Fibroblast of mammary gland (primary cell): ENCODE measurements at regions not wholly inside any gene's neighbourhood (a gene's known extent, or its start where the extent isn't known, plus 50 kb on each side); places are given as distances from the start of the nearest gene placed in this dataset.

Source experiments
- DNase-seq: peaks from one replicate; pipeline ENCODE4 v3.0.0-alpha.2; 2010; ENCODE audit warnings: low read depth
- H3K4me3 ChIP-seq: 2 replicates; pipeline ENCODE4 v1.5.1; 2011; ENCODE audit warnings: low read depth, mild to moderate bottlenecking, low read length, moderate library complexity; ENCODE audit not compliant: control insufficient read depth
- TF ChIP-seq, protein P1 (sequence below): conservative IDR thresholded peaks from 2 replicates; pipeline ENCODE4 v1.5.1; 2011; ENCODE audit warnings: low read depth, low read length, inconsistent platforms; ENCODE audit not compliant: control insufficient read depth, insufficient read depth

GRCh38 chr6:143589162-143589561 lies 77.6 kb upstream of the FUCA2 start:
- DNase-seq = no peak
- H3K4me3 ChIP-seq = no peak overlapping the region
- TF ChIP-seq, protein P1, sequence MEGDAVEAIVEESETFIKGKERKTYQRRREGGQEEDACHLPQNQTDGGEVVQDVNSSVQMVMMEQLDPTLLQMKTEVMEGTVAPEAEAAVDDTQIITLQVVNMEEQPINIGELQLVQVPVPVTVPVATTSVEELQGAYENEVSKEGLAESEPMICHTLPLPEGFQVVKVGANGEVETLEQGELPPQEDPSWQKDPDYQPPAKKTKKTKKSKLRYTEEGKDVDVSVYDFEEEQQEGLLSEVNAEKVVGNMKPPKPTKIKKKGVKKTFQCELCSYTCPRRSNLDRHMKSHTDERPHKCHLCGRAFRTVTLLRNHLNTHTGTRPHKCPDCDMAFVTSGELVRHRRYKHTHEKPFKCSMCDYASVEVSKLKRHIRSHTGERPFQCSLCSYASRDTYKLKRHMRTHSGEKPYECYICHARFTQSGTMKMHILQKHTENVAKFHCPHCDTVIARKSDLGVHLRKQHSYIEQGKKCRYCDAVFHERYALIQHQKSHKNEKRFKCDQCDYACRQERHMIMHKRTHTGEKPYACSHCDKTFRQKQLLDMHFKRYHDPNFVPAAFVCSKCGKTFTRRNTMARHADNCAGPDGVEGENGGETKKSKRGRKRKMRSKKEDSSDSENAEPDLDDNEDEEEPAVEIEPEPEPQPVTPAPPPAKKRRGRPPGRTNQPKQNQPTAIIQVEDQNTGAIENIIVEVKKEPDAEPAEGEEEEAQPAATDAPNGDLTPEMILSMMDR = no peak

- no peak for DNase-seq
- TF ChIP-seq, protein P1 = no peak
- no peak overlapping the region for H3K4me3 ChIP-seq
These were observed 75.0 kb upstream of the FUCA2 start for GRCh38 chr6:143586557-143586956.

- H3K4me3 ChIP-seq = no peak overlapping the region
- TF ChIP-seq, protein P1 = no peak
- no peak for DNase-seq
These were observed 74.2 kb upstream of the FUCA2 start for GRCh38 chr6:143585716-143586115.

DNA sequence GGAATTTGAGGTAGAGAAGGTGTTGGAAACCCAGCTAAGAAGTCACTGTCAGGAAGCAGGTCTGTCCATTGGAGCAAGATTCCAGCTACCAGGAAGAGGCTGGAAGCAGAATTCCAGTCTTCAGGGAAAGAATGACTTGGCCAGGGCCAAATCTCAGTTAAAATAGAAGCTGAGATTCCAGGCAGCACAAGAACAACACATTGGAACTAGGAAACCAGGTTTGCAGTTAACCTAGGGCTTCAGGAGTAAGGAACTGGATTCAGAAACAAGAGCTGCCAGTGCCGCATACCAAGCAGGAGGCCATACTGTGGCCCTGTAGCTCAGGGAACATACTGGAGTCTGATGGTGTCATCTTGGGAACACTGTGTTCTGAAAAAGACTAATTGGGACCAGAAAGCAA lies 73.7 kb upstream of the FUCA2 start:
- DNase-seq = no peak
- no peak overlapping the region for H3K4me3 ChIP-seq
- TF ChIP-seq, protein P1 = no peak

DNA sequence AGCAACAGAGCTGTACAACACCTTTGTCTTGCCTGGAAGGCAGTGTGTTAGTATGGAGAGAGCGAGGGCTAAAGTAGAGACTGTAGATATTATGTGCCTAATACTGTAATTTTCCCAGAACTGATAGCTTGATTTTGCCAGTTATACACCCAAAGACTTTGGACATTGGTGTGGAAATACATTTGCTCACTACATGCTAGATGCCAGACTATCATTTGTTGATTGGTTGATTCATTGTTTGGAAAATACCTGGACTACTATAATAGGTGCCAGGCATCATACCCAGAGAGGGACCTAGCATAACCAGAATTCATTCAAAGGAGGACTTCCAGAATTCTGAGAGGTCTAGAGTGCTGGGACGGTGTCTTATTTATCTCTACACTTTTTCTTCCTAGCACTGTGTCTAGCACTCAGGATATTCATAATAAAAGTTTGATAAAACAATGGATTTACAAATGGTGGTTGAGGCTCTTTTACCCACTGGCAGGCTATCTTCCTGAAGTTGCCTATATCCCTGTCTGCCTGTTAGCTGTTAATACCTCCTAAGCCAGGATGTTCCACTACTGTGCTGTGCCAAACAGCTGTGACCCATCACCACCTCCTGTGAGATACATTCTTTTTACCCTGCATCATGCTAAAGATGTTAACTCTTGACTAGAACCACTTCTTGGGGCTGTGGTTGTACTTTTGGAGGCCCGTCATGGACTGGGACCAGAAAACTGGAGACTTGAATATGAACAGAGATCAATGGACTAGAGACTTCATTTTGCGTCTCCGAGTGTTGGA lies 72.2 kb upstream of the FUCA2 start:
- TF ChIP-seq, protein P1 = no peak
- no peak overlapping the region for H3K4me3 ChIP-seq
- DNase-seq = peak; percentile 85

- DNase-seq = peak; percentile 86
These were observed 70.4 kb upstream of the FUCA2 start for GRCh38 chr6:143581835-143582480.

More at GRCh38 chr6:143581835-143582480, 70.4 kb upstream of the FUCA2 start:
- no peak overlapping the region for H3K4me3 ChIP-seq
- TF ChIP-seq, protein P1 = no peak
